ENCODE measurements at regions not wholly inside any gene's neighbourhood (a gene's known extent, or its start where the extent isn't known, plus 50 kb on each side); places are given as distances from the start of the nearest gene placed in this dataset.

DNA sequence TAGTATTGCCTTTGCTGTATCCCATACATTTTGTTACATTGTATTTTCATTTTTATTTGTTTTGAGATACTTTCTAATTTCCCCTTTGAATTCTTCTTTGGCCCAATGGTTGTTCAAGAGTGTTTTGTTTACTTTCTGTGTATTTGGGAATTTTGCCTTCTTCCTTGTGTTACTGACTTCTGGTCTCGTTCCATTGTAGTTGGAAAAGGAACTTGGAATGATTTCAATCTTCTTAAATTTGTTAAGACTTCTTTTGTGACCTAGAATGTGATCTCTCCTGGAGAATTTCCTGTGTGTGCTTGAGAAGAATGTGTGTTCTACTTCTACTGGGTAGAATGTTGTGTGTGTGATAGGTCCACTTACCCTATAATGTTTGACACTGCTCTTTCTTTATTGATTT lies 304.4 kb upstream of the RTL1 start:
- TF ChIP-seq, protein P1, sequence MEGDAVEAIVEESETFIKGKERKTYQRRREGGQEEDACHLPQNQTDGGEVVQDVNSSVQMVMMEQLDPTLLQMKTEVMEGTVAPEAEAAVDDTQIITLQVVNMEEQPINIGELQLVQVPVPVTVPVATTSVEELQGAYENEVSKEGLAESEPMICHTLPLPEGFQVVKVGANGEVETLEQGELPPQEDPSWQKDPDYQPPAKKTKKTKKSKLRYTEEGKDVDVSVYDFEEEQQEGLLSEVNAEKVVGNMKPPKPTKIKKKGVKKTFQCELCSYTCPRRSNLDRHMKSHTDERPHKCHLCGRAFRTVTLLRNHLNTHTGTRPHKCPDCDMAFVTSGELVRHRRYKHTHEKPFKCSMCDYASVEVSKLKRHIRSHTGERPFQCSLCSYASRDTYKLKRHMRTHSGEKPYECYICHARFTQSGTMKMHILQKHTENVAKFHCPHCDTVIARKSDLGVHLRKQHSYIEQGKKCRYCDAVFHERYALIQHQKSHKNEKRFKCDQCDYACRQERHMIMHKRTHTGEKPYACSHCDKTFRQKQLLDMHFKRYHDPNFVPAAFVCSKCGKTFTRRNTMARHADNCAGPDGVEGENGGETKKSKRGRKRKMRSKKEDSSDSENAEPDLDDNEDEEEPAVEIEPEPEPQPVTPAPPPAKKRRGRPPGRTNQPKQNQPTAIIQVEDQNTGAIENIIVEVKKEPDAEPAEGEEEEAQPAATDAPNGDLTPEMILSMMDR (IDR thresholded peaks at IDR 0.05; ENCODE audit: unreplicated experiment in 3 of 3) = no peak
- peak overlapping the region in 1 of 3 experiments; percentile 58 for H3K27ac Mint-ChIP-seq
- H3K9me3 Mint-ChIP-seq = peaks cover 61% of the 10 kb centered on the region
- no peaks in the 10 kb centered on the region for H3K27me3 Mint-ChIP-seq (ENCODE audit: low read depth)
- peaks cover 9% of the 10 kb centered on the region for H3K36me3 Mint-ChIP-seq (ENCODE audit: low read depth)
- H3K4me1 Mint-ChIP-seq = peaks cover 8% of the 10 kb centered on the region
- H3K4me3 Mint-ChIP-seq = no peak overlapping the region

DNA sequence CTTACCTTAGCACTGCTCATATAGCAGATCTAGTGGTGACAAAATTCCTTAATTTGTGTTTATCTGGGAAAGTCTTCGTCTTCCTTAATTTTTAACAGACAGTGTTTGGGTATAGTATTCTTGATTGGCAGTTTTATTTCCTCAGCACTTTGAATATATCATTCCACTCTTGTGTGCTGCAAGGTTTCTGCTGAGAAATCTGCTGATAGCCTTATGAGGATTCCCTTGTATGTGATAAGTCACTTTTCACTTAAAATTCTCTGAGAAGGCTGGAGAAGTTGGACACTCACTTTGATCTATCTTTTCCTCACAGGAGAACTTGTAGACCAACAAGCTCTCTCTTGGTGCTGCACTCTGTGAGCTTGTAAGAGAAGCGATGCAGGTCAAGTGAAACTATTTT lies 306.1 kb upstream of the RTL1 start:
- H3K4me1 Mint-ChIP-seq = peaks cover 8% of the 10 kb centered on the region
- H3K27ac Mint-ChIP-seq = no peak overlapping the region
- H3K36me3 Mint-ChIP-seq (ENCODE audit: low read depth) = peaks cover 9% of the 10 kb centered on the region
- peaks cover 59% of the 10 kb centered on the region for H3K9me3 Mint-ChIP-seq
- H3K27me3 Mint-ChIP-seq (ENCODE audit: low read depth) = no peaks in the 10 kb centered on the region
- H3K4me3 Mint-ChIP-seq = no peak overlapping the region
- TF ChIP-seq, protein P1 (IDR thresholded peaks at IDR 0.05; ENCODE audit: unreplicated experiment in 3 of 3) = no peak

GRCh38 chr14:101215266-101215665 lies 311.7 kb upstream of the RTL1 start:
- no peak overlapping the region for H3K27ac Mint-ChIP-seq
- TF ChIP-seq, protein P1 (IDR thresholded peaks at IDR 0.05; ENCODE audit: unreplicated experiment in 3 of 3) = no peak
- peaks cover 18% of the 10 kb centered on the region for H3K9me3 Mint-ChIP-seq
- no peak overlapping the region for H3K4me3 Mint-ChIP-seq
- peaks cover 20% of the 10 kb centered on the region for H3K4me1 Mint-ChIP-seq
- H3K27me3 Mint-ChIP-seq (ENCODE audit: low read depth) = no peaks in the 10 kb centered on the region
- peaks cover 5% of the 10 kb centered on the region for H3K36me3 Mint-ChIP-seq (ENCODE audit: low read depth)

DNA sequence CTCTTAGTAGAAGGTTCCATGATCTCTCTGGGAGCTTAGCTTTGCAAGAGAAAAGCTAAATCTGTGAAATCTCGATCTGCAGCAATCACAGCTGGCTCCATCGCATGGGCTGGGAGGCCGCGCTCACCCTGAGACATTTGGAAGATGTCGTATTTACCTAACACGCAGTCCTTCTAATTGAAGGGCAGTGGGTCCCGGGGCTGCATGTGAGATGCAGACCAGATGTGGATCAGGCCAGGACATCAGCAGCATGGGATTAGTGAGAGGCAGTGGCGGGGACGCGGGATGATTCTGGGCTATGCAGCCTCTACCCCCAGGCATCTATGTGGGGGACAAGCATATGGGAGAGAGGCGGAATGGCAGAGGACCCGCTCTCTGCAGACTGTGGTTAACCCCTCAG lies 312.4 kb upstream of the RTL1 start:
- H3K27me3 Mint-ChIP-seq (ENCODE audit: low read depth) = no peaks in the 10 kb centered on the region
- TF ChIP-seq, protein P1 (IDR thresholded peaks at IDR 0.05; ENCODE audit: unreplicated experiment in 3 of 3) = no peak
- peak overlapping the region in 1 of 3 experiments; percentile 7 for H3K4me3 Mint-ChIP-seq
- peak overlapping the region; percentile 34 to 89 (median 83) for H3K27ac Mint-ChIP-seq
- peaks cover 5% of the 10 kb centered on the region for H3K36me3 Mint-ChIP-seq (ENCODE audit: low read depth)
- peaks cover 12% of the 10 kb centered on the region for H3K9me3 Mint-ChIP-seq
- H3K4me1 Mint-ChIP-seq = peaks cover 26% of the 10 kb centered on the region

DNA sequence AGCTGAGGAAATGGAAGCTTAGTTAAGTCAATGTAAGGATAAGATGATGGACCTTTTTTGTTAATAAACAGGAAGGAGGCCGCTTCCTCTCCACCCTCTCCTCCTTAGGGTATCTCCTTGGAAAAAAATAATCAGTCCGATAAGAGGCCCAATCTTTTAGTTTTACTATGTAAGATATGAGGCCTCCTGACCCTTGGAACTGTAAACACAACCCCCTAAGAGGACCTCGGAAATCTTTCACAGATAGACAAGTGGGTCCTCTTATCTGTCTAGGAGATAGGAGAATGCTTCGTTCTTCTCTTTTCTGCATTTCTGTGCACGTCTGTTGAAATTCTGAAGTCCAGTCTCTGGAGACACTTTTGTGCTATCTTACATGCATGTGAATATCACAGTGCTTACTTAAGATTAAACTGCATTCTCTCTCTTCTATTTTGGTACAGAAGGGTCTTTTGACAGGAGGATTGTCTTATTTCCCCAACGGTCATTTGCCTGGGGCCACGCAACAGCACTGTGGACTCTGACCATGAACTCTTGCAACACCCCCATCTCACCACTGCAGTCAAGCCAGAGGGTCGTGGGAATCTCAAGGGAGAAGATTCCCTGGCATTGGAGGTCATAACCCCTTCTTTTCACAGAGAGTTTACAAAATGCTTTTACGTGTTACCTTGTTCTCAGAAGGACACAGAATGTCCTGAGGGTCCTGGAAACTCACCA lies 313.0 kb upstream of the RTL1 start:
- Mint-ChIP-seq H3K4me1 (peaks cover 26% of the 10 kb centered on the region), H3K27me3 (ENCODE audit: low read depth) (no peaks in the 10 kb centered on the region), H3K9me3 (peaks cover 12% of the 10 kb centered on the region), H3K4me3 (no peak overlapping the region), H3K36me3 (ENCODE audit: low read depth) (peaks cover 5% of the 10 kb centered on the region), H3K27ac (peak overlapping the region; percentile 61 to 89 (median 83))
- TF ChIP-seq, protein P1 (IDR thresholded peaks at IDR 0.05; ENCODE audit: unreplicated experiment in 3 of 3) = no peak

DNA sequence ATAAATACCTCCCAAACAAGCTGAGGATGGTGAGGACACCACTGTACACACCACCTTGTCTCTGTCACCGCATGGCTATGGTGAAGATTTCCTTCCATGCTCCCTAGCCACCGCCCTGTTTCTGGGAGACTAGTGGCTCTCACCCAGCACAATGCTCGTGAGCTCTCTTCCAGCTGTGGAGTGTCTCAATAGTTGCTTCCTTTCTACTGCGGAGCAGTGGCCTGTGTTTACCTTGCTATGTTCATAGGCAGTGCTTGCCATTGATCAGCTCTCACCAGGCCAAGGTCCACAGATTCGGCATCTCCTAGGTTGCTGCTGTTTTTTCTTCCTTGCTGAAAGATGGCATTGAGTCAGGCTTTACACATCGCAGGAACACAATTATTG lies 313.6 kb upstream of the RTL1 start:
- Mint-ChIP-seq H3K27ac (peak overlapping the region; percentile 61 to 89 (median 83)), H3K9me3 (peaks cover 10% of the 10 kb centered on the region), H3K36me3 (ENCODE audit: low read depth) (peaks cover 2% of the 10 kb centered on the region), H3K4me1 (peaks cover 27% of the 10 kb centered on the region), H3K4me3 (no peak overlapping the region), H3K27me3 (ENCODE audit: low read depth) (no peaks in the 10 kb centered on the region)
- TF ChIP-seq, protein P1 (IDR thresholded peaks at IDR 0.05; ENCODE audit: unreplicated experiment in 3 of 3) = no peak

All from nephron (organoid).